Sigmoid colon (tissue), 6 donors: ENCODE measurements at regions not wholly inside any gene's neighbourhood (a gene's known extent, or its start where the extent isn't known, plus 50 kb on each side); places are given as distances from the start of the nearest gene placed in this dataset.

Source experiments
- DNase-seq: peaks from one replicate; pipeline ENCODE4 v3.0.0-alpha.2; 2019
- H3K27ac ChIP-seq, 4 donors: fragments of 200-600 bp; sonication (generic); one replicate each; pipeline ENCODE4 v1.5.1; 2016 to 2019; ENCODE audit warnings: mild to moderate bottlenecking in 1 of 4
- H3K27me3 ChIP-seq, 3 donors: fragments of 200-600 bp; sonication (generic); one replicate each; pipeline ENCODE4 v1.5.1; 2019; ENCODE audit warnings: mild to moderate bottlenecking in 1 of 3
- H3K36me3 ChIP-seq, 4 donors: fragments of 200-600 bp; sonication (generic); one replicate each; pipeline ENCODE4 v1.5.1; 2016 to 2019
- H3K4me1 ChIP-seq, 4 donors: fragments of 200-600 bp; sonication (generic); one replicate each; pipeline ENCODE4 v1.5.1; 2017 to 2019
- H3K4me3 ChIP-seq, 4 donors: fragments of 200-600 bp; sonication (generic); one replicate each; pipeline ENCODE4 v1.5.1; 2017 to 2019; ENCODE audit warnings: mild to moderate bottlenecking in 2 of 4, moderate library complexity in 1 of 4
- H3K9me3 ChIP-seq, 4 donors: fragments of 200-600 bp in 3 of 4; sonication (generic) in 3 of 4; one replicate each; pipeline versions ENCODE4 v1.5.1 to v1.6.1; 2013 to 2019
- CTCF ChIP-seq, 4 experiments: fragments of 450-650 bp in 3 of 4; fragments of 200-600 bp in 1 of 4; IDR thresholded peaks; one replicate each; pipeline ENCODE4 v1.5.1; 2016 to 2019; ENCODE audit warnings: antibody characterized with exemption in 4 of 4, mild to moderate bottlenecking in 3 of 4, moderate library complexity in 2 of 4
- EP300 ChIP-seq, 4 donors: sonication (generic); formaldehyde crosslinking; IDR thresholded peaks; one replicate each; pipeline ENCODE4 v1.6.1; 2017; ENCODE audit warnings: antibody characterized with exemption in 4 of 4
- POLR2A ChIP-seq, 2 donors: fragments of 450-650 bp; IDR thresholded peaks; one replicate each; pipeline ENCODE4 v1.6.1; 2016; ENCODE audit warnings: antibody characterized with exemption in 2 of 2, mild to moderate bottlenecking in 2 of 2, moderate library complexity in 2 of 2
- POLR2AphosphoS5 ChIP-seq, 4 donors: sonication (generic); formaldehyde crosslinking; IDR thresholded peaks; one replicate each; pipeline ENCODE4 v1.6.1; 2017; ENCODE audit warnings: antibody characterized with exemption in 4 of 4
- WGBS, 2 donors: extraction: QIAGEN DNeasy Blood & Tissue Kit; methylation state at CpG; one replicate each; pipeline ENCODE4 v1.1.7; 2013; 5-methylcytosine and 5-hydroxymethylcytosine counted together
- intact Hi-C: fragments of 100-400 bp; cut with DNase I; formaldehyde crosslinking; loops from one replicate; pipeline ENCODE4 v1.15.1; 2023
- donor health status: healthy with polysubstance abuse.
- donor health status: healthy.

- H3K27me3 ChIP-seq: no peaks in the 10 kb centered on the region
- no peaks in the 10 kb centered on the region for H3K4me1 ChIP-seq
- TF ChIP-seq EP300 (IDR thresholded peaks at IDR 0.05): no peak
- TF ChIP-seq POLR2AphosphoS5 (IDR thresholded peaks at IDR 0.05): no peak
- TF ChIP-seq POLR2A (IDR thresholded peaks at IDR 0.05): no peak
- no peak for TF ChIP-seq CTCF (IDR thresholded peaks at IDR 0.05)
- no peak overlapping the region for H3K4me3 ChIP-seq
- intact Hi-C loops: no loop called here
- H3K9me3 ChIP-seq: peaks cover 0 to 5% (median 0%) of the 10 kb centered on the region in 4 donors
- no peaks in the 10 kb centered on the region for H3K36me3 ChIP-seq
- no peak overlapping the region for H3K27ac ChIP-seq
- DNase-seq: no peak
Observed at GRCh38 chr3:78267235-78267634, 1227.3 kb downstream of the ROBO2 start.

- Histone ChIP-seq H3K27me3 (no peaks in the 10 kb centered on the region), H3K36me3 (no peaks in the 10 kb centered on the region), H3K4me1 (no peaks in the 10 kb centered on the region), H3K27ac (no peak overlapping the region), H3K9me3 (peaks cover 0 to 5% (median 0%) of the 10 kb centered on the region in 4 donors), H3K4me3 (no peak overlapping the region)
- TF ChIP-seq POLR2AphosphoS5 (IDR thresholded peaks at IDR 0.05): no peak
- no peak for TF ChIP-seq POLR2A (IDR thresholded peaks at IDR 0.05)
- no peak for TF ChIP-seq EP300 (IDR thresholded peaks at IDR 0.05)
- no peak for TF ChIP-seq CTCF (IDR thresholded peaks at IDR 0.05)
- DNase-seq: peak; percentile 55
- intact Hi-C loops: no loop called here
- WGBS, 2 donors: 90 to 97% methylated on average over 2 of the region's 2 CpGs
Observed at GRCh38 chr3:78268087-78268486, 1228.2 kb downstream of the ROBO2 start.

GRCh38 chr3:78268716-78269668 is 1229.1 kb downstream of the ROBO2 start:
- TF ChIP-seq CTCF (IDR thresholded peaks at IDR 0.05) (no peak), POLR2AphosphoS5 (IDR thresholded peaks at IDR 0.05) (no peak), POLR2A (IDR thresholded peaks at IDR 0.05) (no peak), EP300 (IDR thresholded peaks at IDR 0.05) (no peak)
- peak; percentile 40 for DNase-seq
- Histone ChIP-seq H3K4me1 (no peaks in the 10 kb centered on the region), H3K4me3 (no peak overlapping the region), H3K27me3 (no peaks in the 10 kb centered on the region), H3K36me3 (no peaks in the 10 kb centered on the region), H3K27ac (no peak overlapping the region), H3K9me3 (peaks cover 0 to 5% (median 0%) of the 10 kb centered on the region in 4 donors)
- intact Hi-C loops: no loop called here
- 77 to 83% methylated on average over 5 of the region's 5 CpGs for WGBS, 2 donors

- Histone ChIP-seq H3K36me3 (no peaks in the 10 kb centered on the region), H3K4me3 (no peak overlapping the region), H3K9me3 (no peaks in the 10 kb centered on the region), H3K27me3 (no peaks in the 10 kb centered on the region), H3K4me1 (no peaks in the 10 kb centered on the region), H3K27ac (no peak overlapping the region)
- intact Hi-C loops: no loop called here
- DNase-seq: no peak
- TF ChIP-seq POLR2A (IDR thresholded peaks at IDR 0.05) (no peak), CTCF (IDR thresholded peaks at IDR 0.05) (no peak), EP300 (IDR thresholded peaks at IDR 0.05) (no peak)
- WGBS, 2 donors: 63 to 83% methylated on average over 4 of the region's 4 CpGs
Observed at GRCh38 chr3:78273326-78273725, 1233.4 kb downstream of the ROBO2 start.
